HL-60 (cell line): ENCODE measurements at regions not wholly inside any gene's neighbourhood (a gene's known extent, or its start where the extent isn't known, plus 50 kb on each side); places are given as distances from the start of the nearest gene placed in this dataset.

Experiments
- DNase-seq, 2 experiments: peaks; one replicate each; pipeline ENCODE4 v3.0.0-alpha.2; 2010 to 2020; ENCODE audit warnings: low read depth in 1 of 2, low spot score in 1 of 2
- H3K27ac ChIP-seq: fragments of 250-450 bp; sonication (Bioruptor Pico); replicated peaks from 2 replicates; pipeline ENCODE4 v1.5.1; 2020; ENCODE audit warnings: mild to moderate bottlenecking, moderate library complexity
- H3K27me3 ChIP-seq: fragments of 250-450 bp; sonication (Bioruptor Pico); 2 replicates; pipeline ENCODE4 v1.5.1; 2021; ENCODE audit warnings: mild to moderate bottlenecking, moderate library complexity; ENCODE audit not compliant: insufficient read depth, poor library complexity, severe bottlenecking
- H3K4me3 ChIP-seq: replicated peaks from 2 replicates; pipeline ENCODE4 v1.5.1; 2011; ENCODE audit warnings: mild to moderate bottlenecking, control low read depth, low read length; ENCODE audit not compliant: insufficient read depth
- CTCF ChIP-seq: IDR thresholded peaks from one replicate; pipeline ENCODE4 v1.5.1; 2011; ENCODE audit warnings: low read length, control low read depth, inconsistent platforms; ENCODE audit not compliant: insufficient read depth
- GABPA ChIP-seq: IDR thresholded peaks from 2 replicates; pipeline ENCODE4 v1.6.1; 2012; ENCODE audit warnings: low read depth
- POLR2AphosphoS5 ChIP-seq: IDR thresholded peaks from 2 replicates; pipeline ENCODE4 v1.6.1; 2012; ENCODE audit warnings: low read depth
- REST ChIP-seq: IDR thresholded peaks from 2 replicates; pipeline ENCODE4 v1.6.1; 2012; ENCODE audit warnings: low read depth; ENCODE audit not compliant: insufficient replicate concordance
- SPI1 ChIP-seq: IDR thresholded peaks from 2 replicates; pipeline ENCODE4 v1.6.1; 2012; ENCODE audit warnings: low read depth, mild to moderate bottlenecking, borderline replicate concordance

- TF ChIP-seq REST (no peak), CTCF (no peak), SPI1 (no peak), POLR2AphosphoS5 (no peak), GABPA (no peak)
- Histone ChIP-seq H3K27me3 (no peaks in the 10 kb centered on the region), H3K4me3 (no peak overlapping the region), H3K27ac (no peak overlapping the region)
- no peak for DNase-seq
Measured at GRCh38 chr4:100034023-100034664, 84.1 kb upstream of the H2AZ1 start.

GRCh38 chr4:100026066-100026465 is 76.0 kb upstream of the H2AZ1 start:
- Histone ChIP-seq H3K27ac (no peak overlapping the region), H3K4me3 (no peak overlapping the region), H3K27me3 (no peaks in the 10 kb centered on the region)
- no peak for TF ChIP-seq POLR2AphosphoS5
- TF ChIP-seq REST: no peak
- TF ChIP-seq GABPA: no peak
- no peak for TF ChIP-seq SPI1
- DNase-seq: no peak

GRCh38 chr4:100023800-100024199 is 73.7 kb upstream of the H2AZ1 start:
- Histone ChIP-seq H3K4me3 (no peak overlapping the region), H3K27ac (no peak overlapping the region), H3K27me3 (no peaks in the 10 kb centered on the region)
- no peak for DNase-seq
- TF ChIP-seq REST: peak; percentile 80
- TF ChIP-seq POLR2AphosphoS5: no peak

- no peak for DNase-seq
- Histone ChIP-seq H3K27me3 (no peaks in the 10 kb centered on the region), H3K27ac (no peak overlapping the region), H3K4me3 (no peak overlapping the region)
- TF ChIP-seq CTCF: no peak
- TF ChIP-seq SPI1: no peak
- TF ChIP-seq POLR2AphosphoS5: no peak
- no peak for TF ChIP-seq REST
- no peak for TF ChIP-seq GABPA
Measured at GRCh38 chr4:100022792-100023222, 72.7 kb upstream of the H2AZ1 start.
